Stimulated activated CD8-positive, alpha-beta memory T cell treated with anti-CD3 and anti-CD28 coated beads, Interleukin-4, amount 100 ng/mL, for 24 hours (primary cell): ENCODE measurements at regions not wholly inside any gene's neighbourhood (a gene's known extent, or its start where the extent isn't known, plus 50 kb on each side); places are given as distances from the start of the nearest gene placed in this dataset.
"Not testable (repeated sequence)": the region's sequence is repeated elsewhere in the genome, so short reads cannot be mapped to it uniquely, and the experiment has no call there.

ENCODE experiments used
- DNase-seq: peaks from one replicate; pipeline ENCODE4 v3.0.0-alpha.2; 2020; ENCODE audit warnings: low read depth

GRCh38 chr7:13093160-13093559 lies 405.7 kb downstream of the ARL4A start:
- no peak for DNase-seq

- no peak for DNase-seq
Measured at GRCh38 chr7:13097499-13097898, 410.1 kb downstream of the ARL4A start.

- DNase-seq = no peak
Measured at GRCh38 chr7:13098161-13098560, 410.7 kb downstream of the ARL4A start.

- no peak for DNase-seq
Measured at GRCh38 chr7:13099154-13099795, 411.8 kb downstream of the ARL4A start.

- no peak for DNase-seq
Measured at GRCh38 chr7:13104128-13104527, 416.7 kb downstream of the ARL4A start.

GRCh38 chr7:13105209-13105608 lies 417.8 kb downstream of the ARL4A start:
- no peak for DNase-seq

GRCh38 chr7:13106513-13106912 lies 419.1 kb downstream of the ARL4A start:
- DNase-seq = no peak

GRCh38 chr7:13107291-13107690 lies 419.9 kb downstream of the ARL4A start:
- no peak for DNase-seq

GRCh38 chr7:13108061-13108460 lies 420.6 kb downstream of the ARL4A start:
- no peak for DNase-seq

- DNase-seq = no peak
Measured at GRCh38 chr7:13109201-13109600, 421.8 kb downstream of the ARL4A start.

- no peak for DNase-seq
Measured at GRCh38 chr7:13110107-13110506, 422.7 kb downstream of the ARL4A start.

GRCh38 chr7:13111230-13111629 lies 423.8 kb downstream of the ARL4A start:
- DNase-seq = no peak

- not testable (repeated sequence) for DNase-seq
Measured at GRCh38 chr7:13114240-13114639, 426.8 kb downstream of the ARL4A start.

GRCh38 chr7:13115157-13115772 lies 427.8 kb downstream of the ARL4A start:
- no peak for DNase-seq

- DNase-seq = no peak
Measured at GRCh38 chr7:13115855-13116254, 428.4 kb downstream of the ARL4A start.

- DNase-seq = no peak
Measured at GRCh38 chr7:13117103-13117502, 429.7 kb downstream of the ARL4A start.

GRCh38 chr7:13117592-13117991 lies 430.2 kb downstream of the ARL4A start:
- no peak for DNase-seq

- not testable (repeated sequence) for DNase-seq
Measured at GRCh38 chr7:13124629-13125028, 437.2 kb downstream of the ARL4A start.

- no peak for DNase-seq
Measured at GRCh38 chr7:13126347-13126746, 438.9 kb downstream of the ARL4A start.

- no peak for DNase-seq
Measured at GRCh38 chr7:13130321-13130720, 442.9 kb downstream of the ARL4A start.

GRCh38 chr7:13130906-13131305 lies 443.5 kb downstream of the ARL4A start:
- DNase-seq = not testable (repeated sequence)

GRCh38 chr7:13132314-13132713 lies 444.9 kb downstream of the ARL4A start:
- DNase-seq = no peak

GRCh38 chr7:13136345-13136744 lies 448.9 kb downstream of the ARL4A start:
- not testable (repeated sequence) for DNase-seq

GRCh38 chr7:13139436-13139835 lies 452.0 kb downstream of the ARL4A start:
- no peak for DNase-seq
